ENCODE measurements at regions not wholly inside any gene's neighbourhood (a gene's known extent, or its start where the extent isn't known, plus 50 kb on each side); places are given as distances from the start of the nearest gene placed in this dataset.

GRCh38 chr9:108241384-108242073 is 614.3 kb downstream of the ACTL7B start:
- H3K36me3 ChIP-seq (ENCODE audit: low read depth, low read length): no peaks in the 10 kb centered on the region
- DNase-seq: no peak

GRCh38 chr9:108239696-108240321 is 616.0 kb downstream of the ACTL7B start:
- no peak overlapping the region for H3K4me2 ChIP-seq (ENCODE audit: low read length)
- no peaks in the 10 kb centered on the region for H3K27me3 ChIP-seq (ENCODE audit: low read length)
- no peaks in the 10 kb centered on the region for H3K36me3 ChIP-seq (ENCODE audit: low read depth, low read length)
- no peak for DNase-seq
- POLR2A ChIA-PET (ENCODE audit: unreplicated experiment): no interaction called here
- H3K9ac ChIP-seq (ENCODE audit: low read length): no peak overlapping the region
- no peaks in the 10 kb centered on the region for H3K79me2 ChIP-seq (ENCODE audit: low read length)
- H4K20me1 ChIP-seq (ENCODE audit: low read length): no peaks in the 10 kb centered on the region
- CTCF ChIA-PET: no interaction called here
- BruUV-seq (replicated peaks): no TSS peak
- intact Hi-C loops (cut with micrococcal nuclease): no loop called here
- no peaks in the 10 kb centered on the region for H3F3A ChIP-seq (ENCODE audit: low read length, unreplicated experiment)
- no peaks in the 10 kb centered on the region for H3K4me1 ChIP-seq (ENCODE audit: insufficient read depth, low read length)
- H2AFZ ChIP-seq (ENCODE audit: low read length): no peak overlapping the region
- H3K27ac ChIP-seq (ENCODE audit: low read length): no peak overlapping the region
- ATAC-seq: no peak
- TF ChIP-seq EZH2 (IDR thresholded peaks at IDR 0.05; ENCODE audit: low read length, unreplicated experiment) (no peak), CTCF (conservative IDR thresholded peaks at IDR 0.05; ENCODE audit: low read depth, low read length) (no peak), EZH2phosphoT487 (IDR thresholded peaks at IDR 0.05; ENCODE audit: borderline replicate concordance, low read length) (no peak)
- no peaks in the 10 kb centered on the region for H3K9me3 ChIP-seq (ENCODE audit: low read length)
- H3K4me3 ChIP-seq (ENCODE audit: low read length): no peak overlapping the region
- H3K9me2 ChIP-seq (replicated peaks; ENCODE audit: low read length): no peaks in the 10 kb centered on the region

More at GRCh38 chr9:108241384-108242073, 614.3 kb downstream of the ACTL7B start:
- H3K4me3 ChIP-seq (ENCODE audit: low read length): no peak overlapping the region
- ATAC-seq: no peak
- no peaks in the 10 kb centered on the region for H3K9me2 ChIP-seq (replicated peaks; ENCODE audit: low read length)
- no peaks in the 10 kb centered on the region for H3F3A ChIP-seq (ENCODE audit: low read length, unreplicated experiment)
- no TSS peak for BruUV-seq (replicated peaks)
- intact Hi-C loops (cut with micrococcal nuclease): no loop called here
- H4K20me1 ChIP-seq (ENCODE audit: low read length): no peaks in the 10 kb centered on the region
- H2AFZ ChIP-seq (ENCODE audit: low read length): no peak overlapping the region
- H3K4me1 ChIP-seq (ENCODE audit: insufficient read depth, low read length): no peaks in the 10 kb centered on the region
- no peaks in the 10 kb centered on the region for H3K79me2 ChIP-seq (ENCODE audit: low read length)
- H3K27ac ChIP-seq (ENCODE audit: low read length): no peak overlapping the region
- H3K27me3 ChIP-seq (ENCODE audit: low read length): no peaks in the 10 kb centered on the region
- POLR2A ChIA-PET (ENCODE audit: unreplicated experiment): no interaction called here
- CTCF ChIA-PET: no interaction called here
- TF ChIP-seq CTCF (conservative IDR thresholded peaks at IDR 0.05; ENCODE audit: low read depth, low read length): no peak
- TF ChIP-seq EZH2phosphoT487 (IDR thresholded peaks at IDR 0.05; ENCODE audit: borderline replicate concordance, low read length): no peak
- TF ChIP-seq EZH2 (IDR thresholded peaks at IDR 0.05; ENCODE audit: low read length, unreplicated experiment): no peak
- no peaks in the 10 kb centered on the region for H3K9me3 ChIP-seq (ENCODE audit: low read length)
- H3K9ac ChIP-seq (ENCODE audit: low read length): no peak overlapping the region
- H3K4me2 ChIP-seq (ENCODE audit: low read length): no peak overlapping the region

GRCh38 chr9:108235609-108236008 is 620.2 kb downstream of the ACTL7B start:
- H2AFZ ChIP-seq (ENCODE audit: low read length): no peak overlapping the region
- BruUV-seq (replicated peaks): no TSS peak
- no peak overlapping the region for H3K4me2 ChIP-seq (ENCODE audit: low read length)
- H3K36me3 ChIP-seq (ENCODE audit: low read depth, low read length): no peaks in the 10 kb centered on the region
- H3K9ac ChIP-seq (ENCODE audit: low read length): no peak overlapping the region
- H3K79me2 ChIP-seq (ENCODE audit: low read length): no peaks in the 10 kb centered on the region
- H3K9me2 ChIP-seq (replicated peaks; ENCODE audit: low read length): no peaks in the 10 kb centered on the region
- no peaks in the 10 kb centered on the region for H4K20me1 ChIP-seq (ENCODE audit: low read length)
- intact Hi-C loops (cut with micrococcal nuclease): no loop called here
- H3K27ac ChIP-seq (ENCODE audit: low read length): no peak overlapping the region
- no peak for ATAC-seq
- H3K4me3 ChIP-seq (ENCODE audit: low read length): no peak overlapping the region
- no peaks in the 10 kb centered on the region for H3F3A ChIP-seq (ENCODE audit: low read length, unreplicated experiment)
- H3K9me3 ChIP-seq (ENCODE audit: low read length): no peaks in the 10 kb centered on the region
- TF ChIP-seq EZH2 (IDR thresholded peaks at IDR 0.05; ENCODE audit: low read length, unreplicated experiment) (no peak), EZH2phosphoT487 (IDR thresholded peaks at IDR 0.05; ENCODE audit: borderline replicate concordance, low read length) (no peak), CTCF (conservative IDR thresholded peaks at IDR 0.05; ENCODE audit: low read depth, low read length) (no peak)
- no peaks in the 10 kb centered on the region for H3K27me3 ChIP-seq (ENCODE audit: low read length)
- no peak for DNase-seq
- CTCF ChIA-PET: no interaction called here
- no peaks in the 10 kb centered on the region for H3K4me1 ChIP-seq (ENCODE audit: insufficient read depth, low read length)
- POLR2A ChIA-PET (ENCODE audit: unreplicated experiment): no interaction called here
